ENCODE measurements at regions not wholly inside any gene's neighbourhood (a gene's known extent, or its start where the extent isn't known, plus 50 kb on each side); places are given as distances from the start of the nearest gene placed in this dataset.

- no peak for TF ChIP-seq REST (IDR thresholded peaks at IDR 0.05; ENCODE audit: insufficient read depth in 1 of 2, low read depth in 2 of 2, low read length in 2 of 2)
Measured at GRCh38 chr15:100829457-100829856, 50.2 kb upstream of the ALDH1A3 start.
